HG03095 (cell line): ENCODE measurements at regions not wholly inside any gene's neighbourhood (a gene's known extent, or its start where the extent isn't known, plus 50 kb on each side); places are given as distances from the start of the nearest gene placed in this dataset.

Experiments
- ATAC-seq: cut with Tn5 transposase; IDR thresholded peaks from one replicate; pipeline ENCODE4 v1.9.1; 2021; ENCODE audit warnings: moderate library complexity; ENCODE audit not compliant: unreplicated experiment

DNA sequence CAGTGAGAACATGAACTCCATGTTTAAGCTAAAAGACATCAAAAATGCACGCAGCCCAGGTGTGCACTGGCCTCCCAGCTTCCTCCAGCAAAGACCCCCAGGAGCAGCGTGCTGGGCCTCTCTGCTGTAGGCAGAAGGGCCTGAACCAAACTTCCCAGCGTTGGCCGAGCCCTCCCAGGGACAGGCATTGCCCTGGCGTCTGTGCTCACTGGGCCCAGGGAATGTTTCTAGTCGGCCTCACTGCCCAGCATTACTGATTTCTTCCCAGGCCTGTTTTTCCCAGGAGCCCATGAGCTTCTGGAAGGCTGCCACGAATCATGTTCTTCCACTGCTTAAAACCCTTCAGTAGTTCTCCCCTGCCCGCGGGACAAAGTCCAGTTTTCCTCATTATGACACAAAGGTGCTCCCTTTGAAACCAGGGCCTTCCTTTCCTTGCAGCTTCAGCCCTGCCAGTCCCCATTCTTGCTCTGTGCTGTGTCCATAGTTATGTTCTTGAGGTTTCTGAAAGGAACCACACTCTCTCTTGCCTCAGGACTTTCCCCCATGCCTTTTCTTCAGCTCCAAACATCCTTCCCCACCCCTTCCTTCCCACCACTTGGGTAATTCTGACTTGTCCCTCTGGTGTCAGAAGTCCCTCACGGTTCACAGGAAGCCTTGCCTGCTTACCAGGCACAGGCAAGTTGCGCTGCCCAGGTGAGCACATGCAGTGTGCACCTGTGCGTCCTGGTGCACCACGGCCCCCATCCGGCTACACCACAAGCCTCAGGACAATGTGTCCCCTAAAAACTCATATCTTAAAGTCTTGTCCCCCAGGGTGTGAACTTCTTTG lies 93.4 kb upstream of the ENPP6 start:
- no peak for ATAC-seq

DNA sequence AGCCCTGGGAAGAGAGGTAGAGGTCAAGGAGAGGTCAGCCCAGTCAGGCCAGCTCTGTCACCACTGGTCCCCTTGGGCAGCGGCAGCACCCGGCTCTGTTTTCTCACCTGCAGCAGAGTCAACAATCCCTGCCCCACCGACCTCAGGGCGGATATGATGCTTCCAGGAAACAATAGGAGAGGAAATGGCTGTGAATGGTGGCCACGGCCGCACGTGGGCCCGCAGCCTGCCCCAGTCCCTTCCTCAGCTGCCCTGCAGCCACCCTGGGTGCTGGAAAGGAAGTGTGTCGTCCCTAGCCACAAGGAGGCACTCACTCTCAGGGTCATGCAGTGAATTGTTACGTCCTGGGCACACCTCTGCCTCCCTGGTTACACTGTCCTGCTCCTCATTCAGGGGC lies 92.5 kb upstream of the ENPP6 start:
- ATAC-seq, result no peak

- no peak for ATAC-seq
Observed at GRCh38 chr4:184309241-184310170, 91.8 kb upstream of the ENPP6 start.

GRCh38 chr4:184306949-184307348 lies 89.3 kb upstream of the ENPP6 start:
- no peak for ATAC-seq

DNA sequence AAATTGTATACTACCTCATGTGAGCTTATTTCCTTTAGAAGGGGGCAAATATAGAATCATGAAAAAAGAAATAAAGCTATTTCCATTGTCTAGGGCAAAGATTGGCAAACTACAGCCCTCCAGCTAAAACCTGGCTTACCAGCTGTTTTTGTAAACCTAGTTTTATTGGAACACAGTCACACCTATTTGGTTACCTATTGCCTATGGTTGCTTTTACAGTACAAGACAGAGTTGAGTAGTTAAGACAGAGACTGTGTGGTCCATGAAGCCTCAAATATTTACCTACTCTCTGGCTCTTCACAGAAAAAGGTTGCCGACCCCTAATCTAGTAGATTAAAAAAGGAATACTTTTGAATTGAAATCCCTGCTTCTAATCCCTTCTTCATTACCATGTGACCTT lies 88.8 kb upstream of the ENPP6 start:
- no peak for ATAC-seq

DNA sequence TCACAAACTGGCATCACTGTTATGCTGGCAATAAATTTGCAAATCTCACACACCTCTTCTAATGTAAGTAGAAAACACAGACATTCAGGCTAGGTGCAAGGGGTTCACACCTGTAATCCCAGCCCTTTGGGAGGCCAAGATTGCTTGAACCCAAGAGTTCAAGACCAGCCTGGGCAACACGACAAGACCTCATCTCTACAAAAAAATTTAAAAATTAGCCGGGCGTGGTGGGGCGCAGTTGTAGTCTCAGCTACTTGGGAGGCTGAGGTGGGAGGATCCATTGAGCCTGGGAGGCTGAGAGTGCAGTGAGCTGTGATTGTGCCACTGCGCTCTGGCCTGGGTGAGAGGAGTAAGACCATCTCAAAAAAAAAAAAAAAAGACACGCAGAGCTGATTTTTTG lies 83.1 kb upstream of the ENPP6 start:
- no peak for ATAC-seq

DNA sequence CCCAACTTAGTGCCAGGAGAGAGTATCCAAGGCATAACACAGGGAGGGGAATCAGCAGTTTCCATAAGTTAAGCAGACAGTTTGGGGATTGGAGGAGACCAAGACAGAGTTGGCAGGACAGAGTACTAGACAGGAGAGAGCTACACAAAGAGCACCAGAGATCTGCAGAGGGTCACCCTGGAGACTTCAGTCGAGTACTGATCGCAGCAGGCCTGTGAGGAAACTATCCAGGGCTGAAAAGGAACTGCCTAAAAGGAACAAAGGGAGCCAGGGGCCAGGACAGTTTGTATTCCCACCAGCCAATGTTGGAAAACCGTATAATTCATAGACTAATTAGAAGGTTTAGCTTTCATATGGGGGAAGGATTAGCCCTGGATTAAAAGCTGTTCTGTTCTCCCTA lies 80.6 kb upstream of the ENPP6 start:
- no peak for ATAC-seq

DNA sequence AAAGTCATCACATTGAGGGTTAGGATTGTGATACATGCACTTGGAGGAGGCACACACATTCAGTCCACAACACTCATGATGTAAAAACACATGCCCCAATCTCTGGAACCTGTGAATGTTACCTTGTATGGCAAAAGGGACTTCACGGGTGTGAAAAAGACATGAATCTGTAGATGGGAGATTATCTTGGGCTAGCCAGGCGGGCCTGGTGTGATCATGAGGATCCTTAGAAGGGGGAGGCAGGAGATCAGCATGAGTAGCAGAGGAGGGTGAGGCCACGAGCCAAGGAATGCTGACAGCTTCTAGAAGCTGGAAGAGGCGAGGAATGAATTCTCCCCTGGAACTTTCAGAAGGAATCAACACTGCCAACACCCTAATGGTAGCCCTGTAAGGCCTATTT lies 77.5 kb upstream of the ENPP6 start:
- no peak for ATAC-seq

DNA sequence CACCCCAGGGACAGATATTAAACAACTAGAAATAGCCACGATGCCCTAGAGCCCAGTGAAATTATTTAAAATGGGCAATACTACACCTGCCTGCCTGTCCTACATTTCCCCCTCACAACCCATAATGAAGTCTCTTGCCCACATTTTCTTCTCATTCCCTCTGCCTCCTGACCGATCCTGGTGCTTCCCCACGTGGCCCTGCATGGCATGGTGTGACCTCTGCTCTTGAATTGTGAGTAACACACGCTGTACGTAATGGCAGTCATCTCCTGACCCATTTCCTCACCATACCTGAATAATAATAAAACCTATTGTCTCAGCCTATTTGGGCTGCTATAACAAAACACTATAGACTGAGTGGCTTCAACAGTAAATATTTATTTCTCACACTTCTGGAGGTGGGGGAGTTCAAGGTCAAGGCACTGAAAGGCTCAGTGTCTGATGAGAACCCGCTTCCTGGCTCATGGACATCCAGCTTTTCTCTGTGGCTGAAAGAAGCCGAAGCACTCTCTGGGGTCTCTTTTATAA lies 77.0 kb upstream of the ENPP6 start:
- no peak for ATAC-seq

- no peak for ATAC-seq
Observed at GRCh38 chr4:184293552-184293951, 75.9 kb upstream of the ENPP6 start.

- ATAC-seq, result no peak
Observed at GRCh38 chr4:184292877-184293276, 75.2 kb upstream of the ENPP6 start.

DNA sequence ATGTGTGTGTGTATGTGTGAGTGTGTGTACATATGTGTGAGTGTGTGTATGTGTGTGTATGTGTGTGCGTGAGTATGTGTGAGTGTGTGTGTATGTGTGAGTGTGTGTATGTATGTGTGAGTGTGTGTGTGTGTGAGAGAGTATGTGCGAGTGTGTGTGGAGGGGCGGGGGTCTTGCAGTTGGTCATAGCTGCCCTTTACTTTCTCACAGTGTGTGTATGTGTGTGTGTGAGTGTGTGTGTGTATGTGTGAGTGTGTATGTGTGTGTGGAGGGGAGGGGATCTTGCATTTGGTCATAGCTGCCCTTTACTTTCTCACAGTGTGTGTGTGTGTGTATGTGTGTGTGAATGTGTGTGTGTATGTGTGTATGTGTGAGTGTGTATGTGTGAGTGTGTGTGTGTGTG lies 74.8 kb upstream of the ENPP6 start:
- no peak for ATAC-seq

GRCh38 chr4:184289179-184289535 lies 71.5 kb upstream of the ENPP6 start:
- ATAC-seq, result no peak

GRCh38 chr4:184288451-184289178 lies 70.9 kb upstream of the ENPP6 start:
- ATAC-seq, result peak; percentile 71

DNA sequence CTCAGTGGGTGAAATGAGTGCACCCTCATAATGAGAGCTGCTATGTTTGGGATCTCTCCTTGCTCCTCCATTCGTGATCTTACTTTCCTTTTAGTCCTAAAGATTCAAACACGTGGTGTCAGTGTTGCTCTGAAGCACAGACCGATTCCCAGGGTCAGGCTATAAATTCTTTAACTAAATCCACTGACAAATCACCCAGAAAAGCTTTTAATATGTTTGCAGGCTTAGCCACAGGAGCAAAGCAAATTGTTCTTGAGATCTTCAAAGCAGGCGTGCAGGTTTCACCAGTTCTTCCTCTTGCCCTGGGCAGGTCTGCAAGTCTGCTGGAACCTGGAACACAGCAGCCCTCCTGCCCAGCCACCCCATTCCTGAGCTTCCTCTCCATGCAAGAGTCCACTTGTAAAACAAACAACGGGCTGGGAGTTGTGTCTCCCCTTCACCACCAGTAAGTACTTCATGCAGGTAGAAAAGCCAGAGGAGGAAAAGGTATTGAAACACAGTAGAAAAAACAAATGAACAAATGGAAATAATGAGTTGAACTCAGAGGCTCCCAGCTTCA lies 70.1 kb upstream of the ENPP6 start:
- no peak for ATAC-seq

DNA sequence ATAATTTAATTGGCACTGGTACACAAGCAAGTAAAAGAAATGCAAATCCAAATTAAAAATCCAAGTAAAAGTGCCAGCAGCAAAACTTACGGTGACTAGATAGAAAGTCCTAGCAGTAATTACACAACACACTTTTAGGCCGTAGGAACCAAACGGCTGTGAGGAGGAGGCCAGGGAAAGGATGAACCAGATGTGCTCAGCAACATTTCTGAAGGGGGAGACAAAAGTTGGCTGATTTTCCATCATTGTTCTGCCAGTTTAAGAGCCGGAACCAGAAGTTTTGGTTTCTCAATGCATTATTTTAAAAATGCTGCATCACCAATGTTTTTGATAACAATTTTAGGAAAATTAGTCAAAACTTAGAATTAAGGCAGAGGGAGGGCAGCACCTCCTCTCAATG lies 68.7 kb upstream of the ENPP6 start:
- no peak for ATAC-seq

DNA sequence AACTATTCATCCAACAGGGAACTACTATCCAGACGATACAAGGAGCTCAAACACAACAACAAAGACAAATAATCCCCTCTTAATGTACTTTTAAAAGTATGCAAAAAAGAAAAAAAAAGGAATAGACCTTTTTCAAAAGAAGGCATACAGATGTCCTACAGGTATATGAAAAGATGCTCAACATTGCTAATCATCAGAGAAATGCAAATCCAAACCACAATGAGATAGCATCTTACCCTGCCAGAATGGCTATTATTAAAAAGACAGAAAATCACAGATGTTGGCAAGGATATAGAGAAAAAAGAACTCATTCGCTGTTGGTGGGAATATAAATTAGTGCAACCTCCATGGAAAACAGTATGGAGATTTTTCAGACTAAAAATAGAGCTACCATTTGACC lies 67.1 kb upstream of the ENPP6 start:
- no peak for ATAC-seq

- ATAC-seq, result no peak
Observed at GRCh38 chr4:184284336-184284690, 66.6 kb upstream of the ENPP6 start.

- no peak for ATAC-seq
Observed at GRCh38 chr4:184283659-184284335, 66.1 kb upstream of the ENPP6 start.

- peak; percentile 52 for ATAC-seq
Observed at GRCh38 chr4:184282895-184283654, 65.4 kb upstream of the ENPP6 start.
